ENCODE measurements at regions not wholly inside any gene's neighbourhood (a gene's known extent, or its start where the extent isn't known, plus 50 kb on each side); places are given as distances from the start of the nearest gene placed in this dataset.

GRCh38 chr3:70431911-70432310, 119.5 kb upstream of the MDFIC2 start:
- TF ChIP-seq EZH2 (IDR thresholded peaks at IDR 0.05; ENCODE audit: borderline replicate concordance, low read depth, low read length, severe bottlenecking): no peak
- TF ChIP-seq, protein P1, sequence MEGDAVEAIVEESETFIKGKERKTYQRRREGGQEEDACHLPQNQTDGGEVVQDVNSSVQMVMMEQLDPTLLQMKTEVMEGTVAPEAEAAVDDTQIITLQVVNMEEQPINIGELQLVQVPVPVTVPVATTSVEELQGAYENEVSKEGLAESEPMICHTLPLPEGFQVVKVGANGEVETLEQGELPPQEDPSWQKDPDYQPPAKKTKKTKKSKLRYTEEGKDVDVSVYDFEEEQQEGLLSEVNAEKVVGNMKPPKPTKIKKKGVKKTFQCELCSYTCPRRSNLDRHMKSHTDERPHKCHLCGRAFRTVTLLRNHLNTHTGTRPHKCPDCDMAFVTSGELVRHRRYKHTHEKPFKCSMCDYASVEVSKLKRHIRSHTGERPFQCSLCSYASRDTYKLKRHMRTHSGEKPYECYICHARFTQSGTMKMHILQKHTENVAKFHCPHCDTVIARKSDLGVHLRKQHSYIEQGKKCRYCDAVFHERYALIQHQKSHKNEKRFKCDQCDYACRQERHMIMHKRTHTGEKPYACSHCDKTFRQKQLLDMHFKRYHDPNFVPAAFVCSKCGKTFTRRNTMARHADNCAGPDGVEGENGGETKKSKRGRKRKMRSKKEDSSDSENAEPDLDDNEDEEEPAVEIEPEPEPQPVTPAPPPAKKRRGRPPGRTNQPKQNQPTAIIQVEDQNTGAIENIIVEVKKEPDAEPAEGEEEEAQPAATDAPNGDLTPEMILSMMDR (IDR thresholded peaks at IDR 0.05; ENCODE audit: borderline replicate concordance, extremely low read depth, low read length, poor library complexity, severe bottlenecking): no peak
- Histone ChIP-seq H3K4me3 (ENCODE audit: low read depth in 1 of 2, low read length in 2 of 2) (no peak overlapping the region), H3K36me3 (ENCODE audit: insufficient read depth, low read length) (no peaks in the 10 kb centered on the region), H3K4me2 (ENCODE audit: insufficient read depth, low read length) (no peak overlapping the region), H3K4me1 (ENCODE audit: insufficient read depth, low read length) (no peaks in the 10 kb centered on the region), H2AFZ (ENCODE audit: low read depth, low read length) (no peak overlapping the region), H4K20me1 (ENCODE audit: insufficient read depth, low read length) (no peaks in the 10 kb centered on the region), H3K9me3 (ENCODE audit: insufficient read depth, low read length, severe bottlenecking) (no peaks in the 10 kb centered on the region), H3K9ac (ENCODE audit: low read depth, low read length) (no peak overlapping the region), H3K79me2 (ENCODE audit: insufficient read depth, low read length) (no peaks in the 10 kb centered on the region), H3K27me3 (ENCODE audit: insufficient read depth, low read length, poor library complexity) (no peaks in the 10 kb centered on the region), H3K27ac (ENCODE audit: low read length) (no peak overlapping the region)
- ATAC-seq (ENCODE audit: insufficient read depth, low read depth) (no peak), DNase-seq (no peak)

- Histone ChIP-seq H2AFZ (ENCODE audit: low read depth, low read length) (no peak overlapping the region), H3K4me1 (ENCODE audit: insufficient read depth, low read length) (no peaks in the 10 kb centered on the region), H3K4me2 (ENCODE audit: insufficient read depth, low read length) (no peak overlapping the region), H3K79me2 (ENCODE audit: insufficient read depth, low read length) (no peaks in the 10 kb centered on the region), H3K36me3 (ENCODE audit: insufficient read depth, low read length) (no peaks in the 10 kb centered on the region), H4K20me1 (ENCODE audit: insufficient read depth, low read length) (no peaks in the 10 kb centered on the region), H3K9me3 (ENCODE audit: insufficient read depth, low read length, severe bottlenecking) (no peaks in the 10 kb centered on the region), H3K9ac (ENCODE audit: low read depth, low read length) (no peak overlapping the region), H3K27me3 (ENCODE audit: insufficient read depth, low read length, poor library complexity) (no peaks in the 10 kb centered on the region), H3K27ac (ENCODE audit: low read length) (no peak overlapping the region), H3K4me3 (ENCODE audit: low read depth in 1 of 2, low read length in 2 of 2) (no peak overlapping the region)
- no peak for TF ChIP-seq EZH2 (IDR thresholded peaks at IDR 0.05; ENCODE audit: borderline replicate concordance, low read depth, low read length, severe bottlenecking)
- TF ChIP-seq, protein P1 (IDR thresholded peaks at IDR 0.05; ENCODE audit: borderline replicate concordance, extremely low read depth, low read length, poor library complexity, severe bottlenecking): no peak
- ATAC-seq (ENCODE audit: insufficient read depth, low read depth) (no peak), DNase-seq (no peak)
These were observed 113.6 kb upstream of the MDFIC2 start for GRCh38 chr3:70426071-70426470.

- Histone ChIP-seq H3K9me3 (ENCODE audit: insufficient read depth, low read length, severe bottlenecking) (no peaks in the 10 kb centered on the region), H3K9ac (ENCODE audit: low read depth, low read length) (no peak overlapping the region), H3K27me3 (ENCODE audit: insufficient read depth, low read length, poor library complexity) (no peaks in the 10 kb centered on the region), H3K4me2 (ENCODE audit: insufficient read depth, low read length) (no peak overlapping the region), H4K20me1 (ENCODE audit: insufficient read depth, low read length) (no peaks in the 10 kb centered on the region), H2AFZ (ENCODE audit: low read depth, low read length) (no peak overlapping the region), H3K4me3 (ENCODE audit: low read depth in 1 of 2, low read length in 2 of 2) (no peak overlapping the region), H3K4me1 (ENCODE audit: insufficient read depth, low read length) (no peaks in the 10 kb centered on the region), H3K79me2 (ENCODE audit: insufficient read depth, low read length) (no peaks in the 10 kb centered on the region), H3K36me3 (ENCODE audit: insufficient read depth, low read length) (no peaks in the 10 kb centered on the region), H3K27ac (ENCODE audit: low read length) (no peak overlapping the region)
- ATAC-seq (ENCODE audit: insufficient read depth, low read depth): no peak
- no peak for TF ChIP-seq EZH2 (IDR thresholded peaks at IDR 0.05; ENCODE audit: borderline replicate concordance, low read depth, low read length, severe bottlenecking)
- TF ChIP-seq, protein P1 (IDR thresholded peaks at IDR 0.05; ENCODE audit: borderline replicate concordance, extremely low read depth, low read length, poor library complexity, severe bottlenecking): no peak
- no peak for DNase-seq
These were observed 109.1 kb upstream of the MDFIC2 start for GRCh38 chr3:70421506-70421905.

GRCh38 chr3:70409018-70409417, 96.6 kb upstream of the MDFIC2 start:
- Histone ChIP-seq H2AFZ (ENCODE audit: low read depth, low read length) (no peak overlapping the region), H3K27ac (ENCODE audit: low read length) (no peak overlapping the region), H3K4me1 (ENCODE audit: insufficient read depth, low read length) (no peaks in the 10 kb centered on the region), H3K27me3 (ENCODE audit: insufficient read depth, low read length, poor library complexity) (no peaks in the 10 kb centered on the region), H3K4me3 (ENCODE audit: low read depth in 1 of 2, low read length in 2 of 2) (no peak overlapping the region), H4K20me1 (ENCODE audit: insufficient read depth, low read length) (no peaks in the 10 kb centered on the region), H3K36me3 (ENCODE audit: insufficient read depth, low read length) (no peaks in the 10 kb centered on the region), H3K9me3 (ENCODE audit: insufficient read depth, low read length, severe bottlenecking) (no peaks in the 10 kb centered on the region), H3K79me2 (ENCODE audit: insufficient read depth, low read length) (no peaks in the 10 kb centered on the region), H3K9ac (ENCODE audit: low read depth, low read length) (no peak overlapping the region), H3K4me2 (ENCODE audit: insufficient read depth, low read length) (no peak overlapping the region)
- no peak for DNase-seq
- no peak for TF ChIP-seq EZH2 (IDR thresholded peaks at IDR 0.05; ENCODE audit: borderline replicate concordance, low read depth, low read length, severe bottlenecking)
- TF ChIP-seq, protein P1 (IDR thresholded peaks at IDR 0.05; ENCODE audit: borderline replicate concordance, extremely low read depth, low read length, poor library complexity, severe bottlenecking): no peak
- no peak for ATAC-seq (ENCODE audit: insufficient read depth, low read depth)
